ENCODE measurements at regions not wholly inside any gene's neighbourhood (a gene's known extent, or its start where the extent isn't known, plus 50 kb on each side); places are given as distances from the start of the nearest gene placed in this dataset.
"Not testable (repeated sequence)": the region's sequence is repeated elsewhere in the genome, so short reads cannot be mapped to it uniquely, and the experiment has no call there.

- no peaks in the 10 kb centered on the region for H3K27me3 ChIP-seq (ENCODE audit: insufficient read depth in 3 of 3, low read length in 2 of 3)
- 77 to 84% (median 81%) methylated on average over 8 of the region's 8 CpGs for WGBS, 3 donors
- no peak for ATAC-seq
Observed at GRCh38 chr11:37322333-37323194, 724.5 kb upstream of the RAG2 start.

GRCh38 chr11:37320921-37321320 is 722.9 kb upstream of the RAG2 start:
- Histone ChIP-seq H3K9me3 (no peaks in the 10 kb centered on the region), H3K4me1 (no peaks in the 10 kb centered on the region), H3K27me3 (ENCODE audit: insufficient read depth in 3 of 3, low read length in 2 of 3) (no peaks in the 10 kb centered on the region), H3K36me3 (ENCODE audit: insufficient read depth in 1 of 2, low read depth in 1 of 2) (no peaks in the 10 kb centered on the region), H3K27ac (no peak overlapping the region), H3K4me3 (no peak overlapping the region)
- no peak for TF ChIP-seq CTCF (IDR thresholded peaks at IDR 0.05)
- ATAC-seq = no peak
- DNase-seq = no peak
- intact Hi-C loops (cut with DNase I) = no loop called here

More at GRCh38 chr11:37322333-37323194, 724.5 kb upstream of the RAG2 start:
- Histone ChIP-seq H3K4me3 (no peak overlapping the region), H3K4me1 (no peaks in the 10 kb centered on the region), H3K9me3 (no peaks in the 10 kb centered on the region), H3K36me3 (ENCODE audit: insufficient read depth in 1 of 2, low read depth in 1 of 2) (no peaks in the 10 kb centered on the region), H3K27ac (no peak overlapping the region)
- no peak for DNase-seq
- no peak for TF ChIP-seq CTCF (IDR thresholded peaks at IDR 0.05)
- intact Hi-C loops (cut with DNase I) = no loop called here

- DNase-seq (no peak), ATAC-seq (no peak)
- no peaks in the 10 kb centered on the region for H3K9me3 ChIP-seq
- WGBS, 3 donors = 58 to 76% (median 67%) methylated on average over 1 of the region's 1 CpG
- intact Hi-C loops (cut with DNase I) = no loop called here
- H3K4me3 ChIP-seq = no peak overlapping the region
- no peak for TF ChIP-seq CTCF (IDR thresholded peaks at IDR 0.05)
- no peaks in the 10 kb centered on the region for H3K4me1 ChIP-seq
- no peak overlapping the region for H3K27ac ChIP-seq
- H3K27me3 ChIP-seq (ENCODE audit: insufficient read depth in 3 of 3, low read length in 2 of 3) = no peaks in the 10 kb centered on the region
- no peaks in the 10 kb centered on the region for H3K36me3 ChIP-seq (ENCODE audit: insufficient read depth in 1 of 2, low read depth in 1 of 2)
Observed at GRCh38 chr11:37317803-37318202, 719.8 kb upstream of the RAG2 start.

- Histone ChIP-seq H3K36me3 (ENCODE audit: insufficient read depth in 1 of 2, low read depth in 1 of 2) (no peaks in the 10 kb centered on the region), H3K27ac (no peak overlapping the region), H3K4me3 (no peak overlapping the region), H3K27me3 (ENCODE audit: insufficient read depth in 3 of 3, low read length in 2 of 3) (no peaks in the 10 kb centered on the region), H3K9me3 (no peaks in the 10 kb centered on the region), H3K4me1 (no peaks in the 10 kb centered on the region)
- intact Hi-C loops (cut with DNase I) = no loop called here
- no peak for DNase-seq
- TF ChIP-seq CTCF (IDR thresholded peaks at IDR 0.05) = no peak
- ATAC-seq = no peak
- WGBS, 3 donors = 61 to 83% (median 78%) methylated on average over 2 of the region's 2 CpGs
Observed at GRCh38 chr11:37313266-37313665, 715.2 kb upstream of the RAG2 start.

GRCh38 chr11:37306563-37306962 is 708.5 kb upstream of the RAG2 start:
- Histone ChIP-seq H3K4me1 (no peaks in the 10 kb centered on the region), H3K9me3 (no peaks in the 10 kb centered on the region), H3K4me3 (no peak overlapping the region), H3K27ac (no peak overlapping the region), H3K27me3 (ENCODE audit: insufficient read depth in 3 of 3, low read length in 2 of 3) (no peaks in the 10 kb centered on the region), H3K36me3 (ENCODE audit: insufficient read depth in 1 of 2, low read depth in 1 of 2) (no peaks in the 10 kb centered on the region)
- 60 to 73% (median 69%) methylated on average over 1 of the region's 1 CpG for WGBS, 3 donors
- no peak for DNase-seq
- ATAC-seq = no peak
- intact Hi-C loops (cut with DNase I) = no loop called here
- TF ChIP-seq CTCF (IDR thresholded peaks at IDR 0.05) = no peak

GRCh38 chr11:37301405-37301804 is 703.4 kb upstream of the RAG2 start:
- intact Hi-C loops (cut with DNase I); H3K4me1 ChIP-seq; H3K4me3 ChIP-seq; H3K27me3 ChIP-seq (ENCODE audit: insufficient read depth in 3 of 3, low read length in 2 of 3); H3K27ac ChIP-seq; ATAC-seq; H3K9me3 ChIP-seq; H3K36me3 ChIP-seq (ENCODE audit: insufficient read depth in 1 of 2, low read depth in 1 of 2); DNase-seq: not testable (repeated sequence)
- 77 to 81% (median 81%) methylated on average over 5 of the region's 5 CpGs for WGBS, 3 donors

Measured in psoas muscle (tissue), 7 donors.